ENCODE measurements at regions not wholly inside any gene's neighbourhood (a gene's known extent, or its start where the extent isn't known, plus 50 kb on each side); places are given as distances from the start of the nearest gene placed in this dataset.

GRCh38 chr9:90499761-90500160, 142.9 kb downstream of the DIRAS2 start (continued):
- TF ChIP-seq ZNF18 (tag by site-specific recombination; IDR thresholded peaks at IDR 0.05): no peak
- TF ChIP-seq REST (tag by site-specific recombination; IDR thresholded peaks at IDR 0.05): no peak

- Histone ChIP-seq H3K9me3 (ENCODE audit: control insufficient read depth, insufficient read depth, low read depth, low read length) (no peaks in the 10 kb centered on the region), H3K4me1 (ENCODE audit: control insufficient read depth, insufficient read depth, low read length) (no peaks in the 10 kb centered on the region), H3K36me3 (ENCODE audit: control insufficient read depth in 2 of 2, insufficient read depth in 1 of 2, low read length in 2 of 2) (no peaks in the 10 kb centered on the region), H3K27ac (ENCODE audit: extremely low read depth, low read depth, low read length) (no peak overlapping the region), H3K4me3 (ENCODE audit: low read depth, low read length) (no peak overlapping the region)
- ChIA-PET CTCF (interaction anchor here (0.6 to 0.8 kb wide), 5 partner anchors 81 to 1271 kb away, joined by 3 to 4 read pairs (median 4); no protein-coding TSS in a partner anchor), POLR2A (no interaction called here)
- TF ChIP-seq ZNF266 (tag by site-specific recombination; IDR thresholded peaks at IDR 0.05; ENCODE audit: low read depth) (no peak), ZNF433 (tag by site-specific recombination; IDR thresholded peaks at IDR 0.05; ENCODE audit: low read depth) (no peak), ZNF488 (tag by site-specific recombination; IDR thresholded peaks at IDR 0.05) (no peak), ZEB2 (tag by site-specific recombination; IDR thresholded peaks at IDR 0.05) (no peak), ZNF362 (tag by site-specific recombination; IDR thresholded peaks at IDR 0.05) (no peak), ZNF157 (tag by site-specific recombination; IDR thresholded peaks at IDR 0.05) (no peak), PRDM10 (tag by site-specific recombination; IDR thresholded peaks at IDR 0.05) (no peak), AEBP2 (tag by site-specific recombination; IDR thresholded peaks at IDR 0.05; ENCODE audit: borderline replicate concordance) (no peak), ZNF660 (tag by site-specific recombination; IDR thresholded peaks at IDR 0.05) (no peak), ZNF404 (tag by site-specific recombination; IDR thresholded peaks at IDR 0.05) (no peak), ZNF621 (tag by site-specific recombination; IDR thresholded peaks at IDR 0.05) (no peak), REPIN1 (tag by site-specific recombination; IDR thresholded peaks at IDR 0.05; ENCODE audit: low read depth) (no peak), ZNF214 (tag by site-specific recombination; IDR thresholded peaks at IDR 0.05; ENCODE audit: borderline replicate concordance) (no peak)
Measured at GRCh38 chr9:90502134-90502533, 140.5 kb downstream of the DIRAS2 start.
